ENCODE measurements at regions not wholly inside any gene's neighbourhood (a gene's known extent, or its start where the extent isn't known, plus 50 kb on each side); places are given as distances from the start of the nearest gene placed in this dataset.

- no peak for TF ChIP-seq ZNF687 (CRISPR knock-in tag; IDR thresholded peaks at IDR 0.05)
- TF ChIP-seq CEBPZ (IDR thresholded peaks at IDR 0.05; ENCODE audit: low read length), result no peak
- TF ChIP-seq, protein P1, sequence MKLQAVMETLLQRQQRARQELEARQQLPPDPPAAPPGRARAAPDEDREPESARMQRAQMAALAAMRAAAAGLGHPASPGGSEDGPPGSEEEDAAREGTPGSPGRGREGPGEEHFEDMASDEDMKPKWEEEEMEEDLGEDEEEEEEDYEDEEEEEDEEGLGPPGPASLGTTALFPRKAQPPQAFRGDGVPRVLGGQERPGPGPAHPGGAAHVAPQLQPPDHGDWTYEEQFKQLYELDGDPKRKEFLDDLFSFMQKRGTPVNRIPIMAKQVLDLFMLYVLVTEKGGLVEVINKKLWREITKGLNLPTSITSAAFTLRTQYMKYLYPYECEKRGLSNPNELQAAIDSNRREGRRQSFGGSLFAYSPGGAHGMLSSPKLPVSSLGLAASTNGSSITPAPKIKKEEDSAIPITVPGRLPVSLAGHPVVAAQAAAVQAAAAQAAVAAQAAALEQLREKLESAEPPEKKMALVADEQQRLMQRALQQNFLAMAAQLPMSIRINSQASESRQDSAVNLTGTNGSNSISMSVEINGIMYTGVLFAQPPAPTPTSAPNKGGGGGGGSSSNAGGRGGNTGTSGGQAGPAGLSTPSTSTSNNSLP (IDR thresholded peaks at IDR 0.05; ENCODE audit: low read depth, low read length), result no peak
- TF ChIP-seq ZNF639 (CRISPR knock-in tag; conservative IDR thresholded peaks at IDR 0.05), result no peak
- no peak for TF ChIP-seq ZFP37 (CRISPR knock-in tag; IDR thresholded peaks at IDR 0.05; ENCODE audit: borderline replicate concordance)
- TF ChIP-seq, protein P2, sequence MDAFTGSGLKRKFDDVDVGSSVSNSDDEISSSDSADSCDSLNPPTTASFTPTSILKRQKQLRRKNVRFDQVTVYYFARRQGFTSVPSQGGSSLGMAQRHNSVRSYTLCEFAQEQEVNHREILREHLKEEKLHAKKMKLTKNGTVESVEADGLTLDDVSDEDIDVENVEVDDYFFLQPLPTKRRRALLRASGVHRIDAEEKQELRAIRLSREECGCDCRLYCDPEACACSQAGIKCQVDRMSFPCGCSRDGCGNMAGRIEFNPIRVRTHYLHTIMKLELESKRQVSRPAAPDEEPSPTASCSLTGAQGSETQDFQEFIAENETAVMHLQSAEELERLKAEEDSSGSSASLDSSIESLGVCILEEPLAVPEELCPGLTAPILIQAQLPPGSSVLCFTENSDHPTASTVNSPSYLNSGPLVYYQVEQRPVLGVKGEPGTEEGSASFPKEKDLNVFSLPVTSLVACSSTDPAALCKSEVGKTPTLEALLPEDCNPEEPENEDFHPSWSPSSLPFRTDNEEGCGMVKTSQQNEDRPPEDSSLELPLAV (CRISPR knock-in tag; conservative IDR thresholded peaks at IDR 0.05; ENCODE audit: low read depth), result no peak
These were observed 107.4 kb upstream of the ACP3 start (continued) for GRCh38 chr3:132209855-132210254.

All from HepG2 (cell line).